K562 (cell line): ENCODE measurements at regions not wholly inside any gene's neighbourhood (a gene's known extent, or its start where the extent isn't known, plus 50 kb on each side); places are given as distances from the start of the nearest gene placed in this dataset.

ENCODE experiments used
- ATAC-seq: fragments of 200-7000 bp; cut with Tn5 transposase; 3 replicates; pipeline ENCODE4 v1.9.1; 2020; ENCODE audit warnings: moderate library complexity
- BruUV-seq: library from RNA; stranded (reverse); fragments of 400-500 nt; replicated peaks from 2 replicates; lab custom pipeline; 2021; lab: Mats Ljungman, UMichigan
- CTCF ChIA-PET: fragments of 300-600 bp; formaldehyde crosslinking; extraction: SDS; loops from one replicate; lab custom pipeline; 2021; ENCODE audit warnings: low intra/inter-chr PET ratio; lab: Yijun Ruan, JAX
- POLR2A ChIA-PET: fragments of 300-600, 350-650 bp; sonication (Branson Sonifier 250); formaldehyde crosslinking; extraction: SDS; loops from one replicate; lab custom pipeline; 2021; ENCODE audit warnings: antibody characterized with exemption, inconsistent platforms; lab: Yijun Ruan, JAX
- DNase-seq, 4 experiments: peaks; one replicate each; pipeline versions ENCODE4 v3.0.0 to v3.0.0-alpha.2; 2011 to 2018; ENCODE audit warnings: low spot score in 3 of 4, mixed read lengths in 3 of 4; ENCODE audit errors: extremely low read depth in 1 of 4
- FAIRE-seq: peaks from 2 replicates; lab custom pipeline; 2011; peaks lifted over from hg19 to GRCh38; lab: Jason Lieb, UNC
- H2AFZ ChIP-seq: 2 replicates; pipeline ENCODE4 v1.6.0; 2011; ENCODE audit warnings: low read depth, low read length, control low read depth, inconsistent platforms
- H3K27ac ChIP-seq: fragments of 200-600 bp; 3 replicates; pipeline ENCODE4 v1.8.0; 2011; ENCODE audit warnings: low read depth, mild to moderate bottlenecking, control low read depth, inconsistent platforms, low read length, moderate library complexity, mixed read lengths; ENCODE audit errors: extremely low read depth
- H3K27me3 ChIP-seq, 2 experiments: fragments of 300-600 bp in 1 of 2; 2 replicates in 1 of 2; 3 replicates in 1 of 2; pipeline versions ENCODE4 v1.6.0 to v1.8.0; 2011; ENCODE audit warnings: inconsistent platforms in 2 of 2, low read length in 2 of 2, mild to moderate bottlenecking in 1 of 2, mixed read lengths in 1 of 2, moderate library complexity in 1 of 2; ENCODE audit not compliant: control insufficient read depth in 2 of 2, insufficient read depth in 2 of 2
- H3K36me3 ChIP-seq: fragments of 300-600 bp; 3 replicates; pipeline ENCODE4 v1.8.0; 2011; ENCODE audit warnings: mild to moderate bottlenecking, low read length, inconsistent platforms; ENCODE audit not compliant: control insufficient read depth, insufficient read depth
- H3K4me1 ChIP-seq, 2 experiments: fragments of 200-600 bp in 1 of 2; replicated peaks in 1 of 2; 2 replicates in 1 of 2; 3 replicates in 1 of 2; pipeline versions ENCODE4 v1.5.1 to v1.8.0; 2011; ENCODE audit warnings: inconsistent platforms in 2 of 2, low read length in 2 of 2, mild to moderate bottlenecking in 1 of 2, mixed read lengths in 1 of 2, moderate library complexity in 1 of 2; ENCODE audit not compliant: control insufficient read depth in 2 of 2, insufficient read depth in 2 of 2
- H3K4me2 ChIP-seq: 2 replicates; pipeline ENCODE4 v1.6.1; 2011; ENCODE audit warnings: low read length, control low read depth, inconsistent platforms, mixed read lengths; ENCODE audit not compliant: insufficient read depth
- H3K4me3 ChIP-seq: fragments of 200-600 bp; sonication (generic), shearing (Covaris generic); 2 replicates; pipeline ENCODE4 v1.5.1; 2016; ENCODE audit warnings: control low read depth, inconsistent platforms
- H3K79me2 ChIP-seq: fragments of 200-600 bp; 3 replicates; pipeline ENCODE4 v1.8.0; 2011; ENCODE audit warnings: low read length, inconsistent platforms; ENCODE audit not compliant: control insufficient read depth, insufficient read depth
- H3K9ac ChIP-seq, 2 experiments: 2 replicates each; pipeline versions ENCODE4 v1.6.0 to v1.6.1; 2011; ENCODE audit warnings: low read depth in 2 of 2, low read length in 2 of 2, control low read depth in 1 of 2, inconsistent platforms in 1 of 2, mild to moderate bottlenecking in 1 of 2, mixed read lengths in 1 of 2; ENCODE audit not compliant: insufficient read depth in 1 of 2
- H3K9me1 ChIP-seq: one replicate; pipeline ENCODE4 v1.6.0; 2011; ENCODE audit warnings: inconsistent platforms, mild to moderate bottlenecking, low read length, moderate library complexity; ENCODE audit not compliant: control insufficient read depth, insufficient read depth
- H3K9me3 ChIP-seq: replicated peaks from 2 replicates; pipeline ENCODE4 v1.5.1; 2011; ENCODE audit warnings: low read depth, low read length, inconsistent platforms; ENCODE audit not compliant: control insufficient read depth, insufficient read depth
- H4K20me1 ChIP-seq: replicated peaks from 2 replicates; pipeline ENCODE4 v1.6.1; 2011; ENCODE audit warnings: low read length, inconsistent platforms, mixed read lengths; ENCODE audit not compliant: control insufficient read depth, insufficient read depth
- ADNP ChIP-seq: fragments of 200-800 bp; sonication (Bioruptor generic); IDR thresholded peaks from 2 replicates; pipeline ENCODE4 v1.6.1; 2016; ENCODE audit warnings: missing genetic modification characterization, missing compliant biosample characterization
- NR4A1 ChIP-seq, 2 experiments: fragments of 250-450 bp in 1 of 2; fragments of 450-650 bp in 1 of 2; sonication (Bioruptor Pico) in 1 of 2; IDR thresholded peaks; 2 replicates each; pipeline versions ENCODE4 v1.4.0 to v1.6.1; 2016 to 2020; ENCODE audit warnings: mild to moderate bottlenecking in 2 of 2, missing compliant biosample characterization in 1 of 2, missing genetic modification characterization in 1 of 2, moderate library complexity in 1 of 2
- PRMT5 ChIP-seq: sonication (generic); formaldehyde crosslinking; IDR thresholded peaks from 2 replicates; pipeline ENCODE4 v1.5.0; 2020; ENCODE audit warnings: missing genetic modification reagents
- SMARCA5 ChIP-seq: fragments of 450-650 bp; IDR thresholded peaks from 2 replicates; pipeline ENCODE4 v1.6.1; 2016
- WGBS: fragments of 100-300 bp; shearing (Covaris generic); methylation state at CpG from one replicate; pipeline ENCODE4 v1.1.6; 2016; ENCODE audit warnings: low coverage, mixed read lengths; ENCODE audit not compliant: insufficient coverage; ENCODE audit errors: missing lambda C conversion rate; 5-methylcytosine and 5-hydroxymethylcytosine counted together
- in situ Hi-C: fragments of 300-500 bp; cut with MboI; formaldehyde crosslinking; loops from 4 replicates; pipeline ENCODE4 v1.15.0; 2018; ENCODE audit warnings: inconsistent platforms, mixed read lengths
- intact Hi-C: fragments of 100-400 bp; cut with micrococcal nuclease; formaldehyde crosslinking; loops from 2 replicates; pipeline ENCODE4 v1.14.2; 2022
- TF ChIP-seq, protein P1 (sequence below), 3 experiments: fragments of 200-800 bp in 1 of 3; sonication (Bioruptor generic) in 1 of 3; sonication (generic) in 1 of 3; formaldehyde crosslinking in 1 of 3; IDR thresholded peaks; 2 replicates each; pipeline versions ENCODE4 v1.6.1 to v1.8.0; 2016 to 2022; ENCODE audit warnings: mild to moderate bottlenecking in 2 of 3, missing compliant biosample characterization in 2 of 3, missing genetic modification characterization in 2 of 3, missing genetic modification reagents in 1 of 3

DNA sequence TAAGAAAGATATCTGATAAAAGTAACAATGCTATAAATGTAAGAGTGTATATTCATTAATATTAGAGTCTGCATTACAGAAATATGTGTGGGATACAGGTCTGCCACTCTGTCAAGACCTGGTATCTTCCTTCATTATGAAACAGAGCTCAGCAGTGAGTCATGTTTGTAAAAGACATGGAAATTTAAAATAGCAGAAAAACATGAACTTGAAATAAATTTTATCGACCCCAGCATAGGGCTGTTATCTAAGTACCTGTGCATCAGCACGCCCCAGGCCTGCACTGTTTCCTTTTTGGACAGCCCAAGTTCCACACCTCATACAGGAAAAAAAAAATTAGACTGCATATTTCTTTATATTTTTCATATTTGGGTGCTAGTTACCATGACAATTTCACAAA is 58.0 kb upstream of the ZPBP start:
- no peaks in the 10 kb centered on the region for H3K79me2 ChIP-seq
- H3K9me1 ChIP-seq, result no peaks in the 10 kb centered on the region
- in situ Hi-C loops, result no loop called here
- no peaks in the 10 kb centered on the region for H4K20me1 ChIP-seq
- no peak overlapping the region for H3K27ac ChIP-seq
- H3K36me3 ChIP-seq, result no peaks in the 10 kb centered on the region
- no TSS peak for BruUV-seq
- no peaks in the 10 kb centered on the region for H3K4me1 ChIP-seq
- H3K9ac ChIP-seq, result no peak overlapping the region
- no peak overlapping the region for H3K4me3 ChIP-seq
- 4% methylated on average over 2 of the region's 2 CpGs for WGBS
- POLR2A ChIA-PET, result no interaction called here
- intact Hi-C loops, result no loop called here
- H3K4me2 ChIP-seq, result no peak overlapping the region
- no peaks in the 10 kb centered on the region for H3K9me3 ChIP-seq
- DNase-seq, result no peak
- peaks cover 4 to 33% of the 10 kb centered on the region in 2 experiments; a peak in 3 of 5 replicates for H3K27me3 ChIP-seq
- TF ChIP-seq, protein P1, sequence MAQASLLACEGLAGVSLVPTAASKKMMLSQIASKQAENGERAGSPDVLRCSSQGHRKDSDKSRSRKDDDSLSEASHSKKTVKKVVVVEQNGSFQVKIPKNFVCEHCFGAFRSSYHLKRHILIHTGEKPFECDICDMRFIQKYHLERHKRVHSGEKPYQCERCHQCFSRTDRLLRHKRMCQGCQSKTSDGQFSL (CRISPR knock-in tag; IDR thresholded peaks at IDR 0.05), result no peak
- TF ChIP-seq, protein P1 (tag; IDR thresholded peaks at IDR 0.05), result no peak
- no peak for TF ChIP-seq PRMT5
- no peak for TF ChIP-seq SMARCA5
- no peak for TF ChIP-seq NR4A1 (CRISPR knock-in tag; IDR thresholded peaks at IDR 0.05)
- TF ChIP-seq NR4A1 (tag; IDR thresholded peaks at IDR 0.05), result no peak
- TF ChIP-seq ADNP (tag), result no peak
- TF ChIP-seq, all 486 proteins: peak for 0
- no peak overlapping the region for H2AFZ ChIP-seq
- CTCF ChIA-PET, result no interaction called here
- no peak for ATAC-seq
- no peak for FAIRE-seq
